D721Med (cell line): ENCODE measurements at regions not wholly inside any gene's neighbourhood (a gene's known extent, or its start where the extent isn't known, plus 50 kb on each side); places are given as distances from the start of the nearest gene placed in this dataset.
"Not testable (repeated sequence)": the region's sequence is repeated elsewhere in the genome, so short reads cannot be mapped to it uniquely, and the experiment has no call there.

ENCODE experiments used
- DNase-seq: peaks from one replicate; pipeline ENCODE4 v3.0.0; 2011; ENCODE audit warnings: low spot score; ENCODE audit not compliant: insufficient read length
- FAIRE-seq: peaks from 2 replicates; lab custom pipeline; 2011; peaks lifted over from hg19 to GRCh38; lab: Jason Lieb, UNC
- CTCF ChIP-seq: IDR thresholded peaks from 2 replicates; pipeline ENCODE4 v1.5.1; 2012; ENCODE audit warnings: mild to moderate bottlenecking, control low read depth; ENCODE audit not compliant: insufficient read depth; ENCODE audit errors: missing control alignments

GRCh38 chr4:62448911-62449310, 1248.8 kb downstream of the ADGRL3 start:
- DNase-seq (no peak), FAIRE-seq (no peak)
- TF ChIP-seq CTCF, result no peak

GRCh38 chr4:62439051-62439450, 1238.9 kb downstream of the ADGRL3 start:
- no peak for DNase-seq
- TF ChIP-seq CTCF, result no peak
- no peak for FAIRE-seq

- TF ChIP-seq CTCF, result no peak
- no peak for DNase-seq
Measured at GRCh38 chr4:62434921-62435320, 1234.8 kb downstream of the ADGRL3 start.

GRCh38 chr4:62431513-62432231, 1231.5 kb downstream of the ADGRL3 start:
- DNase-seq, FAIRE-seq: not testable (repeated sequence)

More at GRCh38 chr4:62434921-62435320, 1234.8 kb downstream of the ADGRL3 start:
- no peak for FAIRE-seq

GRCh38 chr4:62429297-62429696, 1229.2 kb downstream of the ADGRL3 start:
- no peak for TF ChIP-seq CTCF
- no peak for DNase-seq
- no peak for FAIRE-seq

DNA sequence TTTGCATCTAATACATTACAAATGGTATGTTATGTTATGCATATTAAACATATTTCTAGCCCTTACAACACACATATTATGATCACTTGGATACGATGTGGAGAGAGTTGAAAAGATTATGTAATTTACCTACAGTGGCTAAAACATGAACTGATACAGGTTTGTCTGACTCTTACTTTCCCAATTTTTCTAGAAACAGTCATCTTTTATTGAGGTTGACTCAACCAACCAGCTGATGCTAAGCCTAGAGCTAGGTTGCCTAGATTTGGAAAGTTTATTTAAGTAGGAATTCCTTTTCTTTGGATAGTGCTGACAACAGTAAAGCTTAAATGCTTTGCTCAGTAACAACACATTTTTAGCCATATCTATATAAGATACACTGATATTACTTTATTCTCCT, 1215.1 kb downstream of the ADGRL3 start:
- no peak for FAIRE-seq
- DNase-seq, result no peak
- TF ChIP-seq CTCF, result no peak

DNA sequence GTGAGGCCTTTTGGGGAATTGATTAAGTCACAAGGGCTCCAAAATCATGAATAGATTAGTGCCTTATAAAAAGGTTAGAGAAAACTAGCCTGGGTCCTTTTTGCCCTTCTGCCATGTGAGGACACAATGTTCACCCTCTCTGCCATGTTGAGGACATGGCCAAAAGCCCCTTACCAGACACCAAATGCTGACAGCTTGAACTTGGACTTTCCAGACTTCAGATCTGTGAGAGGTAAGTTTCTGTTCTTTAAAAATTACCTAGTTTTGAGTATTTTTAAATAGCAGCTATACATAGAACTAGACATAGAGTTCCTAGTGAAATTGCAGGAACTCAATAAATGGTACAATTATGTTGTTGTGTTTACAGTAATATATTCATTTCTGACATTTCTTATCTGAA, 1214.4 kb downstream of the ADGRL3 start:
- DNase-seq (no peak), FAIRE-seq (no peak)
- TF ChIP-seq CTCF, result no peak
